ENCODE measurements at regions not wholly inside any gene's neighbourhood (a gene's known extent, or its start where the extent isn't known, plus 50 kb on each side); places are given as distances from the start of the nearest gene placed in this dataset.
A peak's percentile ranks its signal among the peaks of the same experiment; 100 is the strongest.

- WGBS, 3 donors: 93 to 96% (median 94%) methylated on average over 7 of the region's 7 CpGs
- Histone ChIP-seq H3K4me3 (ENCODE audit: low read depth in 1 of 3, low read length in 3 of 3) (no peak overlapping the region), H3K27me3 (ENCODE audit: control insufficient read depth in 3 of 3, insufficient read depth in 3 of 3, low read length in 3 of 3) (no peaks in the 10 kb centered on the region), H3K36me3 (ENCODE audit: control insufficient read depth in 3 of 3, insufficient read depth in 2 of 3, low read depth in 1 of 3, low read length in 3 of 3) (no peaks in the 10 kb centered on the region), H3K9me3 (ENCODE audit: control insufficient read depth in 2 of 2, insufficient read depth in 1 of 2, low read depth in 1 of 2, low read length in 1 of 2) (peaks cover 0 to 5% of the 10 kb centered on the region in 2 donors), H3K27ac (ENCODE audit: low read depth in 1 of 3, low read length in 2 of 3) (no peak overlapping the region), H3K4me1 (ENCODE audit: control insufficient read depth in 3 of 3, insufficient read depth in 2 of 3, low read depth in 1 of 3, low read length in 2 of 3) (peaks cover 0 to 3% (median 0%) of the 10 kb centered on the region in 3 donors)
- no peak for DNase-seq
- FAIRE-seq: no peak
These were observed 82.8 kb upstream of the ARGLU1 start for GRCh38 chr13:106650690-106651205.

DNA sequence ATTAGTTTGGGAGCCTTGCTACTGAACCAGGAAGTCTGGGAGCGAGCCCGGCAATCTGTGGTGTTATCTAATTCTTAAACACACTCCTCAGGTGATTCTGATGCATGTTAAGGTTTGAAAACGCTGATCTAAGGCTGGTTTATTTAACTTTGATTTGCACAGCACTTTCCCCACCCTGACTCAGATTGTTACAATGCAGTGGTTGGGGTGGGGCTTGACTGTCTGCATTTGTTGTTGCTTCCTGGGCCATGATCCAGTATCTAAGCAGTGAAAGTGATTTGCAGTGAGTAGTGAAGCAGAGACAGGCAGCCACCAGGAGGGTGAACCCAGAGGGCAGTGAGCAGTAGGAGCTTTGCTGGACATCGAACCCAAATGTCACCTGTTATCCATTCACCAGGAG lies 81.6 kb upstream of the ARGLU1 start:
- H3K27ac ChIP-seq (ENCODE audit: low read depth in 1 of 3, low read length in 2 of 3): peak overlapping the region in 1 of 3 donors; percentile 54
- peak; percentile 60 to 84 for DNase-seq
- H3K36me3 ChIP-seq (ENCODE audit: control insufficient read depth in 3 of 3, insufficient read depth in 2 of 3, low read depth in 1 of 3, low read length in 3 of 3): no peaks in the 10 kb centered on the region
- WGBS, 3 donors: 18 to 49% (median 26%) methylated on average over 4 of the region's 4 CpGs
- H3K4me3 ChIP-seq (ENCODE audit: low read depth in 1 of 3, low read length in 3 of 3): no peak overlapping the region
- FAIRE-seq: no peak
- H3K9me3 ChIP-seq (ENCODE audit: control insufficient read depth in 2 of 2, insufficient read depth in 1 of 2, low read depth in 1 of 2, low read length in 1 of 2): peaks cover 0 to 5% of the 10 kb centered on the region in 2 donors
- H3K4me1 ChIP-seq (ENCODE audit: control insufficient read depth in 3 of 3, insufficient read depth in 2 of 3, low read depth in 1 of 3, low read length in 2 of 3): peaks cover 0 to 3% (median 0%) of the 10 kb centered on the region in 3 donors
- no peaks in the 10 kb centered on the region for H3K27me3 ChIP-seq (ENCODE audit: control insufficient read depth in 3 of 3, insufficient read depth in 3 of 3, low read length in 3 of 3)

- Histone ChIP-seq H3K4me3 (ENCODE audit: low read depth in 1 of 3, low read length in 3 of 3) (no peak overlapping the region), H3K27ac (ENCODE audit: low read depth in 1 of 3, low read length in 2 of 3) (no peak overlapping the region), H3K9me3 (ENCODE audit: control insufficient read depth in 2 of 2, insufficient read depth in 1 of 2, low read depth in 1 of 2, low read length in 1 of 2) (no peaks in the 10 kb centered on the region), H3K4me1 (ENCODE audit: control insufficient read depth in 3 of 3, insufficient read depth in 2 of 3, low read depth in 1 of 3, low read length in 2 of 3) (no peaks in the 10 kb centered on the region), H3K36me3 (ENCODE audit: control insufficient read depth in 3 of 3, insufficient read depth in 2 of 3, low read depth in 1 of 3, low read length in 3 of 3) (no peaks in the 10 kb centered on the region), H3K27me3 (ENCODE audit: control insufficient read depth in 3 of 3, insufficient read depth in 3 of 3, low read length in 3 of 3) (no peaks in the 10 kb centered on the region)
- DNase-seq (no peak), FAIRE-seq (no peak)
- 92 to 98% (median 94%) methylated on average over 5 of the region's 5 CpGs for WGBS, 3 donors
These were observed 72.6 kb upstream of the ARGLU1 start for GRCh38 chr13:106640515-106640914.

- DNase-seq: no peak
- no peak overlapping the region for H3K27ac ChIP-seq (ENCODE audit: low read depth in 1 of 3, low read length in 2 of 3)
- WGBS, 3 donors: 88 to 98% (median 94%) methylated on average over 2 of the region's 2 CpGs
- no peak overlapping the region for H3K4me3 ChIP-seq (ENCODE audit: low read depth in 1 of 3, low read length in 3 of 3)
- FAIRE-seq: no peak
- H3K9me3 ChIP-seq (ENCODE audit: control insufficient read depth in 2 of 2, insufficient read depth in 1 of 2, low read depth in 1 of 2, low read length in 1 of 2): no peaks in the 10 kb centered on the region
- H3K4me1 ChIP-seq (ENCODE audit: control insufficient read depth in 3 of 3, insufficient read depth in 2 of 3, low read depth in 1 of 3, low read length in 2 of 3): no peaks in the 10 kb centered on the region
- H3K27me3 ChIP-seq (ENCODE audit: control insufficient read depth in 3 of 3, insufficient read depth in 3 of 3, low read length in 3 of 3): no peaks in the 10 kb centered on the region
- H3K36me3 ChIP-seq (ENCODE audit: control insufficient read depth in 3 of 3, insufficient read depth in 2 of 3, low read depth in 1 of 3, low read length in 3 of 3): no peaks in the 10 kb centered on the region
These were observed 69.6 kb upstream of the ARGLU1 start for GRCh38 chr13:106637519-106637918.

- WGBS, 3 donors: 83 to 88% (median 87%) methylated on average over 3 of the region's 3 CpGs
- no peaks in the 10 kb centered on the region for H3K9me3 ChIP-seq (ENCODE audit: control insufficient read depth in 2 of 2, insufficient read depth in 1 of 2, low read depth in 1 of 2, low read length in 1 of 2)
- no peaks in the 10 kb centered on the region for H3K4me1 ChIP-seq (ENCODE audit: control insufficient read depth in 3 of 3, insufficient read depth in 2 of 3, low read depth in 1 of 3, low read length in 2 of 3)
- H3K4me3 ChIP-seq (ENCODE audit: low read depth in 1 of 3, low read length in 3 of 3): no peak overlapping the region
- no peak overlapping the region for H3K27ac ChIP-seq (ENCODE audit: low read depth in 1 of 3, low read length in 2 of 3)
- DNase-seq (no peak), FAIRE-seq (no peak)
- no peaks in the 10 kb centered on the region for H3K27me3 ChIP-seq (ENCODE audit: control insufficient read depth in 3 of 3, insufficient read depth in 3 of 3, low read length in 3 of 3)
- no peaks in the 10 kb centered on the region for H3K36me3 ChIP-seq (ENCODE audit: control insufficient read depth in 3 of 3, insufficient read depth in 2 of 3, low read depth in 1 of 3, low read length in 3 of 3)
These were observed 68.6 kb upstream of the ARGLU1 start for GRCh38 chr13:106636492-106636891.

DNA sequence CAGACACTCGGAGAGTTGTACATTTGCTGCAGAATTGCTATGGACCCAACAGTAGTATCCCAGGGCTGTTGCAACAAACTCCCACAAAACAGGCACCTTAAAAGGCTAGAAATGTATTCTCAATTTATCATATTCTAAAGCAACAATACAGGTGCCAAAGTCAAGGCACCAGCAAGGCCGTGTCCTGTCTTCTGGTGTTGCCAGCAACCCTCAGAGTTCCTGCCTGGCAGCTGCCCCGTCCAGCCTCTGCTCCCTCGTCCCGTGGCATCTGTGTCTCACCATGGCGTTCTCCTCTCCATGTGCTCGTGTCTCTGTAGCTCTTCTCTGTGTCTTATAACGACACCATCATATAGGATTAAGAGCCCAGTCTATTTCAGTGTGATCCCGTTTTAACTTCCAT lies 67.7 kb upstream of the ARGLU1 start:
- 80 to 94% (median 88%) methylated on average over 8 to 9 of the region's 9 CpGs for WGBS, 3 donors
- Histone ChIP-seq H3K4me1 (ENCODE audit: control insufficient read depth in 3 of 3, insufficient read depth in 2 of 3, low read depth in 1 of 3, low read length in 2 of 3) (no peaks in the 10 kb centered on the region), H3K27me3 (ENCODE audit: control insufficient read depth in 3 of 3, insufficient read depth in 3 of 3, low read length in 3 of 3) (no peaks in the 10 kb centered on the region), H3K4me3 (ENCODE audit: low read depth in 1 of 3, low read length in 3 of 3) (no peak overlapping the region), H3K27ac (ENCODE audit: low read depth in 1 of 3, low read length in 2 of 3) (no peak overlapping the region), H3K9me3 (ENCODE audit: control insufficient read depth in 2 of 2, insufficient read depth in 1 of 2, low read depth in 1 of 2, low read length in 1 of 2) (no peaks in the 10 kb centered on the region), H3K36me3 (ENCODE audit: control insufficient read depth in 3 of 3, insufficient read depth in 2 of 3, low read depth in 1 of 3, low read length in 3 of 3) (no peaks in the 10 kb centered on the region)
- DNase-seq: no peak
- FAIRE-seq: no peak

- 85 to 95% (median 92%) methylated on average over 5 of the region's 5 CpGs for WGBS, 3 donors
- Histone ChIP-seq H3K27ac (ENCODE audit: low read depth in 1 of 3, low read length in 2 of 3) (no peak overlapping the region), H3K4me1 (ENCODE audit: control insufficient read depth in 3 of 3, insufficient read depth in 2 of 3, low read depth in 1 of 3, low read length in 2 of 3) (no peaks in the 10 kb centered on the region), H3K4me3 (ENCODE audit: low read depth in 1 of 3, low read length in 3 of 3) (no peak overlapping the region), H3K9me3 (ENCODE audit: control insufficient read depth in 2 of 2, insufficient read depth in 1 of 2, low read depth in 1 of 2, low read length in 1 of 2) (no peaks in the 10 kb centered on the region), H3K36me3 (ENCODE audit: control insufficient read depth in 3 of 3, insufficient read depth in 2 of 3, low read depth in 1 of 3, low read length in 3 of 3) (no peaks in the 10 kb centered on the region), H3K27me3 (ENCODE audit: control insufficient read depth in 3 of 3, insufficient read depth in 3 of 3, low read length in 3 of 3) (no peaks in the 10 kb centered on the region)
- DNase-seq: no peak
- FAIRE-seq: no peak
These were observed 65.4 kb upstream of the ARGLU1 start for GRCh38 chr13:106633321-106633720.

DNA sequence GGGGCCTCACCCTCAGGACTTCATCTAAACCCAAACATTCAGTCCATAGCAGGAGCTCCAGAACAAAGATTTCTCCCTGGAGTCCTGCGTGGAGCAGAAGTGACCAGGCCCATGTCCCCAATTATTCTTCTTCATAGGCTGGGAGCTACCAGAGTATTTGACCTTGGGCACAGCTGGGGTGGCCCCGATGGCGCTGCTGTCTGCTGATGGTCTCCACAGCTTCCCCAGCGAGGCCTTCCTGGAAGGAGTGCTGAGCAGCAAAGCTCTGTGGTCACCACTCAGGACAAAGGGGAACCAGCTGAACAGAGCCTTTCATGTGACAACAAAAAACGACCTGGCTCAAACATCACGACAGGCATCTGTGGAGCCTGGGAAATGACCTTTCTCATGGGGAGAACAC lies 62.7 kb upstream of the ARGLU1 start:
- no peak overlapping the region for H3K4me3 ChIP-seq (ENCODE audit: low read depth in 1 of 3, low read length in 3 of 3)
- FAIRE-seq: no peak
- H3K9me3 ChIP-seq (ENCODE audit: control insufficient read depth in 2 of 2, insufficient read depth in 1 of 2, low read depth in 1 of 2, low read length in 1 of 2): no peaks in the 10 kb centered on the region
- H3K27me3 ChIP-seq (ENCODE audit: control insufficient read depth in 3 of 3, insufficient read depth in 3 of 3, low read length in 3 of 3): no peaks in the 10 kb centered on the region
- no peaks in the 10 kb centered on the region for H3K4me1 ChIP-seq (ENCODE audit: control insufficient read depth in 3 of 3, insufficient read depth in 2 of 3, low read depth in 1 of 3, low read length in 2 of 3)
- no peaks in the 10 kb centered on the region for H3K36me3 ChIP-seq (ENCODE audit: control insufficient read depth in 3 of 3, insufficient read depth in 2 of 3, low read depth in 1 of 3, low read length in 3 of 3)
- no peak for DNase-seq
- 71 to 76% (median 71%) methylated on average over 6 of the region's 6 CpGs for WGBS, 3 donors
- no peak overlapping the region for H3K27ac ChIP-seq (ENCODE audit: low read depth in 1 of 3, low read length in 2 of 3)

- no peak for DNase-seq
- no peak for FAIRE-seq
- WGBS, 3 donors: 73 to 89% (median 73%) methylated on average over 5 of the region's 5 CpGs
These were observed 62.2 kb upstream of the ARGLU1 start for GRCh38 chr13:106630162-106630561.

More at GRCh38 chr13:106630162-106630561, 62.2 kb upstream of the ARGLU1 start:
- H3K27me3 ChIP-seq (ENCODE audit: control insufficient read depth in 3 of 3, insufficient read depth in 3 of 3, low read length in 3 of 3): no peaks in the 10 kb centered on the region
- no peak overlapping the region for H3K27ac ChIP-seq (ENCODE audit: low read depth in 1 of 3, low read length in 2 of 3)
- H3K4me3 ChIP-seq (ENCODE audit: low read depth in 1 of 3, low read length in 3 of 3): no peak overlapping the region
- no peaks in the 10 kb centered on the region for H3K9me3 ChIP-seq (ENCODE audit: control insufficient read depth in 2 of 2, insufficient read depth in 1 of 2, low read depth in 1 of 2, low read length in 1 of 2)
- H3K36me3 ChIP-seq (ENCODE audit: control insufficient read depth in 3 of 3, insufficient read depth in 2 of 3, low read depth in 1 of 3, low read length in 3 of 3): no peaks in the 10 kb centered on the region
- H3K4me1 ChIP-seq (ENCODE audit: control insufficient read depth in 3 of 3, insufficient read depth in 2 of 3, low read depth in 1 of 3, low read length in 2 of 3): no peaks in the 10 kb centered on the region
